Thoracic aorta (tissue), 2 donors: ENCODE measurements at regions not wholly inside any gene's neighbourhood (a gene's known extent, or its start where the extent isn't known, plus 50 kb on each side); places are given as distances from the start of the nearest gene placed in this dataset.

ENCODE experiments used
- ATAC-seq: fragments of 150-250 bp; one replicate; pipeline ENCODE4 v1.8.0; 2017; ENCODE audit warnings: low read depth; ENCODE audit not compliant: insufficient number of reproducible peaks, low FRiP score
- DNase-seq: peaks from one replicate; pipeline ENCODE4 v3.0.0-alpha.2; 2020; ENCODE audit warnings: low spot score
- H3K27ac ChIP-seq, 2 donors: fragments of 200-600 bp; sonication (generic); 1 replicate in 1 of 2; 2 replicates in 1 of 2; pipeline ENCODE4 v1.5.1; 2016; ENCODE audit warnings: mild to moderate bottlenecking in 2 of 2, moderate library complexity in 2 of 2
- H3K27me3 ChIP-seq: fragments of 200-600 bp; sonication (generic); replicated peaks from 2 replicates; pipeline ENCODE4 v1.6.0; 2016; ENCODE audit warnings: mild to moderate bottlenecking; ENCODE audit not compliant: insufficient read depth
- H3K36me3 ChIP-seq: fragments of 200-600 bp; sonication (generic); one replicate; pipeline ENCODE4 v1.5.1; 2016
- H3K4me1 ChIP-seq, 2 donors: fragments of 200-600 bp; sonication (generic); 1 replicate in 1 of 2; 2 replicates in 1 of 2; pipeline versions ENCODE4 v1.5.1 to v1.6.0; 2016; ENCODE audit warnings: low read depth in 2 of 2, mild to moderate bottlenecking in 1 of 2; ENCODE audit not compliant: control insufficient read depth in 1 of 2
- H3K4me3 ChIP-seq: fragments of 200-600 bp; sonication (generic); 2 replicates; pipeline ENCODE4 v1.5.1; 2016; ENCODE audit warnings: mild to moderate bottlenecking
- H3K9me3 ChIP-seq: fragments of 200-600 bp; sonication (generic); 2 replicates; pipeline ENCODE4 v1.5.1; 2016
- CTCF ChIP-seq: fragments of 200-600 bp; sonication (generic); IDR thresholded peaks from one replicate; pipeline ENCODE4 v1.5.1; 2019; ENCODE audit warnings: antibody characterized with exemption

GRCh38 chr6:139887275-139887674 is 512.8 kb upstream of the CITED2 start:
- no peak for DNase-seq
- H3K27me3 ChIP-seq: no peaks in the 10 kb centered on the region
- no peak for TF ChIP-seq CTCF
- no peak overlapping the region for H3K27ac ChIP-seq
- no peaks in the 10 kb centered on the region for H3K9me3 ChIP-seq
- peaks cover 9 to 17% of the 10 kb centered on the region in 2 donors for H3K4me1 ChIP-seq
- no peak for ATAC-seq
- no peak overlapping the region for H3K4me3 ChIP-seq
- H3K36me3 ChIP-seq: no peaks in the 10 kb centered on the region

DNA sequence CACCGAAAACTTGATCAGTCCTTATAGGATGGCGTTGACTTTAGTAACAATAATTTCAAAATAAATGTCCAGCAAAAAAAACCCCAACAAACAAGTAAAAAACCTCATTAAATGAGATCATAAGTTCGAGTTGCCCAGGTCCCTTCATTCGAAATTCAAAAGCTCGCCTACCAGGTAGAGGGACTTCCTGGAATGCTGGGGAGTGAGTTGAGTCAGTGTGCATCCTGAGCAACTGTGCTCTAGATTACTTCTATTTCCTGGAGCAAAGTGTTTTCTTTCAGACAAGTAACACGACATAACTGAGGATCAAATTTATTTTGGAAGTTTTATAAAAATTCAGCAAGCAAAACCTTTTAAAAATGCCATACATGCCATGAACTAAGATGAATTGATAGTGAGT is 511.9 kb upstream of the CITED2 start:
- ATAC-seq: no peak
- no peak for DNase-seq
- TF ChIP-seq CTCF: no peak
- Histone ChIP-seq H3K4me3 (no peak overlapping the region), H3K9me3 (no peaks in the 10 kb centered on the region), H3K27me3 (no peaks in the 10 kb centered on the region), H3K36me3 (no peaks in the 10 kb centered on the region), H3K27ac (no peak overlapping the region), H3K4me1 (peaks cover 11 to 24% of the 10 kb centered on the region in 2 donors)

DNA sequence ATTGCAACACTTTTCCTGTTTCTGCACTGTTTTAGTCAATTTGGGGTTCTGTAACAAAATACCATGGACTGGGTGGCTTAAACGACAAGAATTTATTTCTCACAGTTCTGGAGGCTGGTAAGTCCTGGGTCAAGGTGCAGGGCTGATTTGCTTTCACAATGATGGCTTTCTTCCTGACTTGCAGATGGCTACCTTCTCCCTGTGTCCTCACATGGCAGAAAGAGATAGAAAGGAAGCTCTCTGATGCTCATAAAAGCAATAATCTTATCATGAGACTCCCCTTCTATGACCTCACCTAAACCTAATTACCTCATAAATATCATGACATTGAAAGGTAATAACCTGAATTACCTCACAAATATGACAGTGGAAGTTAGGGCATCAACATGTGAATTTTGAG is 511.5 kb upstream of the CITED2 start:
- Histone ChIP-seq H3K27ac (no peak overlapping the region), H3K36me3 (no peaks in the 10 kb centered on the region), H3K27me3 (no peaks in the 10 kb centered on the region), H3K4me3 (no peak overlapping the region), H3K4me1 (peaks cover 11 to 24% of the 10 kb centered on the region in 2 donors), H3K9me3 (no peaks in the 10 kb centered on the region)
- DNase-seq (no peak), ATAC-seq (no peak)
- no peak for TF ChIP-seq CTCF

GRCh38 chr6:139883776-139884175 is 509.3 kb upstream of the CITED2 start:
- TF ChIP-seq CTCF: no peak
- Histone ChIP-seq H3K9me3 (no peaks in the 10 kb centered on the region), H3K27ac (peak overlapping the region in 1 of 2 donors; percentile 63), H3K4me1 (peaks cover 11 to 24% of the 10 kb centered on the region in 2 donors), H3K4me3 (no peak overlapping the region), H3K36me3 (no peaks in the 10 kb centered on the region), H3K27me3 (no peaks in the 10 kb centered on the region)
- no peak for ATAC-seq
- no peak for DNase-seq

DNA sequence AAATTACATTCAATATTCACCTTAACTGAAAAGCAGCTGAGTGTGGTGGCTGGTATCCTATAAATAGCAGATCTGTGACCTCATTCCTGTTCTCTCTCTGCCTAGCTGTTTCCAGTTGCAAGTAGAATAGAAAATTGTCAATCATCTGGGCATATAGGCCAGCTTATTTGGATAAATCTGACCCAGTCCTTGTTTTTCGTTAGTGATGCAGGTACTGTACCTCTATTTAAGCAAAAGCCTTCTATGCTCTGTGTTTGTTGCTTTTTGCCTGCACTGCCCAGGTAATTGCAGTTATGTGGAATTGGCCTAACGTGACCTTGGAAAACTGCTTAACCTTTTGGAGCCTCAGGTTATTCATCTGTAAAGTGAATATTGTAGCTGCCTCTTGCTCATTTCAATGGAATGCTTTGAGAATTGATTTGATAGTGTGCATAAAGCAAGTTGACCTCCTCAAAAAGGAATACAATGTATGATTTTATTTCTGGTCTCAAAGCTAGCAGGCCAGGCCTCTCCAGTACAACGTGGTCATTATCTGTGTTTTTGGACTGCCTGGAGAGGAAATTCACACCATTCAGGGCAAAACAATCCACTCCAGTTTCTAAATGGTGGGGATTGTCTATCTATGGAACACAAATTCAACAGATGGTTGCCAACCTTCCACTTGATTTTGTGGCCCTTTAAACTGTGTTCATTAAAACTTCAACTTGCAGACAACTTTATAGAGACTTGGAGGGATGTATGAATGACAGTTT is 508.7 kb upstream of the CITED2 start:
- no peaks in the 10 kb centered on the region for H3K27me3 ChIP-seq
- ATAC-seq (peak; percentile 16), DNase-seq (no peak)
- TF ChIP-seq CTCF: no peak
- peaks cover 11 to 24% of the 10 kb centered on the region in 2 donors for H3K4me1 ChIP-seq
- no peaks in the 10 kb centered on the region for H3K36me3 ChIP-seq
- no peaks in the 10 kb centered on the region for H3K9me3 ChIP-seq
- no peak overlapping the region for H3K4me3 ChIP-seq
- H3K27ac ChIP-seq: peak overlapping the region; percentile 17 to 63
